IPS-15b (cell line): ENCODE measurements at regions not wholly inside any gene's neighbourhood (a gene's known extent, or its start where the extent isn't known, plus 50 kb on each side); places are given as distances from the start of the nearest gene placed in this dataset.

Source experiments
- H3K27me3 ChIP-seq: one replicate; pipeline ENCODE4 v1.6.1; 2013; ENCODE audit warnings: low read length; ENCODE audit not compliant: control insufficient read depth, insufficient read depth
- H3K36me3 ChIP-seq: one replicate; pipeline ENCODE4 v1.6.1; 2013; ENCODE audit warnings: low read length; ENCODE audit not compliant: control insufficient read depth, insufficient read depth
- H3K4me1 ChIP-seq: one replicate; pipeline ENCODE4 v1.6.1; 2013; ENCODE audit warnings: mild to moderate bottlenecking, low read length; ENCODE audit not compliant: control insufficient read depth, insufficient read depth
- H3K4me3 ChIP-seq: one replicate; pipeline ENCODE4 v1.5.1; 2013; ENCODE audit warnings: low read depth, low read length
- H3K9ac ChIP-seq: one replicate; pipeline ENCODE4 v1.6.1; 2013; ENCODE audit warnings: low read depth, mild to moderate bottlenecking, low read length
- H3K9me3 ChIP-seq: one replicate; pipeline ENCODE4 v1.6.1; 2013; ENCODE audit warnings: mild to moderate bottlenecking, low read length; ENCODE audit not compliant: control insufficient read depth, insufficient read depth

- no peak overlapping the region for H3K4me3 ChIP-seq
These were observed 846.3 kb downstream of the HACE1 start for GRCh38 chr6:104013312-104013971.

DNA sequence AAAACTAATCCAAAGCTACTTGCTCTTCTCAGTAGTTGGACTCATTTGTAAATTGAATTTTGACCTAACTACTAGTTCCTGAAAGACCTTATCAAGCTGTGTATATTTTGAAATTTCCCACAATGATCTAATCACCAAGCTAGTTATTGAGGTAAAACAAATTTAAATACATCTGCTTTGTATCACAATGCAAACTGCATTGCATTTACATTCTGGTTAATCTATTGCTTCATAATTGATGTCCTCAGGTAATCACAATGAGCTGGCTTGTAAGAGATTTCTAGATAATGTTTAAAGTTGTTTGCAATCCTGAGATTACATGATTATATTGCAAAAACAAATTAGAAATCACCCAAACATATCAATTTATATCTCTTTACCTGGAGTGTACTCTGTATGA, 848.8 kb downstream of the HACE1 start:
- Histone ChIP-seq H3K4me1 (peaks cover 12% of the 10 kb centered on the region), H3K9ac (no peak overlapping the region), H3K4me3 (no peak overlapping the region), H3K9me3 (no peaks in the 10 kb centered on the region), H3K27me3 (no peaks in the 10 kb centered on the region), H3K36me3 (no peaks in the 10 kb centered on the region)

More at GRCh38 chr6:104013312-104013971, 846.3 kb downstream of the HACE1 start:
- no peaks in the 10 kb centered on the region for H3K9me3 ChIP-seq
- H3K27me3 ChIP-seq: no peaks in the 10 kb centered on the region
- no peak overlapping the region for H3K9ac ChIP-seq
- H3K4me1 ChIP-seq: peaks cover 12% of the 10 kb centered on the region
- H3K36me3 ChIP-seq: no peaks in the 10 kb centered on the region

- Histone ChIP-seq H3K36me3 (no peaks in the 10 kb centered on the region), H3K9me3 (no peaks in the 10 kb centered on the region), H3K9ac (no peak overlapping the region), H3K4me1 (no peaks in the 10 kb centered on the region), H3K4me3 (no peak overlapping the region), H3K27me3 (no peaks in the 10 kb centered on the region)
These were observed 855.8 kb downstream of the HACE1 start for GRCh38 chr6:104003803-104004516.

- H3K4me1 ChIP-seq: no peaks in the 10 kb centered on the region
- H3K27me3 ChIP-seq: no peaks in the 10 kb centered on the region
- no peaks in the 10 kb centered on the region for H3K36me3 ChIP-seq
- no peak overlapping the region for H3K4me3 ChIP-seq
- no peaks in the 10 kb centered on the region for H3K9me3 ChIP-seq
- no peak overlapping the region for H3K9ac ChIP-seq
These were observed 864.1 kb downstream of the HACE1 start for GRCh38 chr6:103995571-103995970.

GRCh38 chr6:103983860-103984259, 875.9 kb downstream of the HACE1 start:
- Histone ChIP-seq H3K4me3 (no peak overlapping the region), H3K4me1 (no peaks in the 10 kb centered on the region), H3K27me3 (no peaks in the 10 kb centered on the region), H3K9me3 (no peaks in the 10 kb centered on the region), H3K36me3 (no peaks in the 10 kb centered on the region), H3K9ac (no peak overlapping the region)

DNA sequence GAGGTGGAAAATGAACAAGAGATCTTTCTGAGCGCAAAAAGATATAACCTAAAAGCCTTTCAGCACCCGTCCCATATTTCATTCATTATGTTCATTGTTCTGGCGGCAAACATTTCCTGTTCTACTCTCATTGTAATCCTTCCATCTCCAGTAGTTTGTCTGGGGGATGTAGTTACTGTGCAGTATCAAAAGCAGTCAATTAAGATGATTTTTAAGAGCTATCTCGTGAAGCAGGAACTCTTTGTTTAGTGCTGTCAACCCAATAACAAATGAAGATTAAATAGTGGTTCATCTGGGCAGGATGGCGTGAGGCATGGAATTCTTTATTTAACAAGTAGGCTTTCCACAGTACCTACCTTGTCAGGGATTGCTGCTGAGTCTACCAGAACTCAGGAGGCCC, 876.7 kb downstream of the HACE1 start:
- Histone ChIP-seq H3K9ac (no peak overlapping the region), H3K4me1 (no peaks in the 10 kb centered on the region), H3K27me3 (no peaks in the 10 kb centered on the region), H3K4me3 (no peak overlapping the region), H3K9me3 (no peaks in the 10 kb centered on the region), H3K36me3 (no peaks in the 10 kb centered on the region)

GRCh38 chr6:103982574-103982973, 877.1 kb downstream of the HACE1 start:
- Histone ChIP-seq H3K9me3 (no peaks in the 10 kb centered on the region), H3K4me3 (no peak overlapping the region), H3K27me3 (no peaks in the 10 kb centered on the region), H3K36me3 (no peaks in the 10 kb centered on the region), H3K4me1 (no peaks in the 10 kb centered on the region), H3K9ac (no peak overlapping the region)

DNA sequence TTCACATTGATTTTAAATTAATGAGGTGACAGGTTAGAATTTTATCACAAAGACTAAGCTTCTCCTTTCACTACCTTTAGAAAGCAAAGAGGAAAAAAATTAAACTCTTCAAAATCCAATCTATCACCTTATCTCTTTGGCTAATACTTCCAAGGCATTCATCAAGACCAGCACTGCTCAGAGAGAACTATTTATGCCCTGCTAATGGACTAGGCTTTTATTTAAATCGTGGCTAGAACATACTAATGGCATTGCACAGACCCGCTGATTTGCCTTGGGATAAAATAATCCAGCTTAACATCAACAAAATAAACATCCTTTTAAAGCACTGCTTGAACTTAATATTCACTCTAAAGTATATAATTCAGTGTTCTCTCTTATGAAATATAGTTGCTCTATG, 880.4 kb downstream of the HACE1 start:
- Histone ChIP-seq H3K9ac (no peak overlapping the region), H3K9me3 (no peaks in the 10 kb centered on the region), H3K27me3 (no peaks in the 10 kb centered on the region), H3K4me3 (no peak overlapping the region), H3K36me3 (no peaks in the 10 kb centered on the region), H3K4me1 (no peaks in the 10 kb centered on the region)

- Histone ChIP-seq H3K27me3 (no peaks in the 10 kb centered on the region), H3K36me3 (no peaks in the 10 kb centered on the region), H3K4me3 (no peak overlapping the region), H3K4me1 (no peaks in the 10 kb centered on the region), H3K9me3 (no peaks in the 10 kb centered on the region), H3K9ac (no peak overlapping the region)
These were observed 922.3 kb downstream of the HACE1 start for GRCh38 chr6:103937389-103937788.

DNA sequence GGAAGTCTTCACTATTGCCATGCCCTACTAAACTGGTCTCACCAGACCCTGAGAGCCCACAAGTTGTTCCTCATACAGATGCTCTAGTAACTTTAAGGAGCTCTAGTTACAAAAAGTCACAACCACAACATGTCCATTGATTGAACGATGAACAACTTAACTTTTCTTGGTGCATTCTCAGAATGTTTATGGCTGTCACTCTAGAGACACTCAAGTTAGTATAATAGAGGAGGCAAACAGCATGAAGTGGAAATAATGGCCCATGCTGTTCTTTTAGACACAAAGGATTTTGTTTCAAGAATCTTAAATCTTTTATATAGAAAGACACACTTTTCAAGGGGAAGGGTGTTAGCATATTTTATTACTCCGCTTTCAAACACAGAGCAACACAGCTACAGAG, 934.4 kb downstream of the HACE1 start:
- Histone ChIP-seq H3K4me3 (no peak overlapping the region), H3K9ac (no peak overlapping the region), H3K4me1 (no peaks in the 10 kb centered on the region), H3K27me3 (no peaks in the 10 kb centered on the region), H3K9me3 (no peaks in the 10 kb centered on the region), H3K36me3 (no peaks in the 10 kb centered on the region)

DNA sequence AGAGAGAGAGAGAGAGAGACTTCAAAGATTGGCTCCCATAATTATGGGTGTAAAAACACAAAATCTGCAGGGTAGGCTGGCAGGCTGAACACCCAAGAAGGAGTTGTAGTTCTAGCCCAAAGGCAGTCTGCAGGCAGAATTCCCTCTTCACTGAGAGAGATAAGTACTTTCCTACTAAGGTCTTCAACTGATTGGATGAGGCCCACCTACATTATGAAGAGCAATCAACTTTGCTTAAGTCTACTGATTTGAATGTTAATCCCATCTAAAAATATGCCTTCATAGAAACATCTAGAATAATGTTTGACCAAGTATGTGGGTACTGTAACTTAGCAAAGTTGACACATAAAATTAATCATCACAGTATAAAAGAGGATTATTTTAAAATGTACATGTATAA, 949.7 kb downstream of the HACE1 start:
- H3K4me1 ChIP-seq: no peaks in the 10 kb centered on the region
- H3K9me3 ChIP-seq: no peaks in the 10 kb centered on the region
- H3K9ac ChIP-seq: no peak overlapping the region
- H3K4me3 ChIP-seq: no peak overlapping the region
- H3K36me3 ChIP-seq: no peaks in the 10 kb centered on the region
- H3K27me3 ChIP-seq: peaks cover 14% of the 10 kb centered on the region

GRCh38 chr6:103908898-103909297, 950.8 kb downstream of the HACE1 start:
- Histone ChIP-seq H3K9me3 (no peaks in the 10 kb centered on the region), H3K27me3 (peaks cover 16% of the 10 kb centered on the region), H3K36me3 (no peaks in the 10 kb centered on the region), H3K4me1 (no peaks in the 10 kb centered on the region), H3K9ac (no peak overlapping the region), H3K4me3 (no peak overlapping the region)
